ENCODE measurements at regions not wholly inside any gene's neighbourhood (a gene's known extent, or its start where the extent isn't known, plus 50 kb on each side); places are given as distances from the start of the nearest gene placed in this dataset.

- H3K9ac ChIP-seq (ENCODE audit: low read depth, low read length) = no peak overlapping the region
- no peak overlapping the region for H3K4me3 ChIP-seq (ENCODE audit: low read depth in 1 of 2, low read length in 2 of 2)
- peak overlapping the region; percentile 69 for H2AFZ ChIP-seq (ENCODE audit: low read depth, low read length)
- peaks cover 7% of the 10 kb centered on the region for H3K4me1 ChIP-seq (ENCODE audit: insufficient read depth, low read length)
- no peak for TF ChIP-seq EZH2 (IDR thresholded peaks at IDR 0.05; ENCODE audit: borderline replicate concordance, low read depth, low read length, severe bottlenecking)
- no peak for TF ChIP-seq CTCF (IDR thresholded peaks at IDR 0.05; ENCODE audit: borderline replicate concordance, extremely low read depth, low read length, poor library complexity, severe bottlenecking)
- H3K4me2 ChIP-seq (ENCODE audit: insufficient read depth, low read length) = no peak overlapping the region
- H3K27me3 ChIP-seq (ENCODE audit: insufficient read depth, low read length, poor library complexity) = no peaks in the 10 kb centered on the region
- H3K9me3 ChIP-seq (ENCODE audit: insufficient read depth, low read length, severe bottlenecking) = peaks cover 3% of the 10 kb centered on the region
- DNase-seq = no peak
- no peaks in the 10 kb centered on the region for H3K79me2 ChIP-seq (ENCODE audit: insufficient read depth, low read length)
- no peak overlapping the region for H3K27ac ChIP-seq (ENCODE audit: low read length)
- H3K36me3 ChIP-seq (ENCODE audit: insufficient read depth, low read length) = no peaks in the 10 kb centered on the region
- ATAC-seq (ENCODE audit: insufficient read depth, low read depth) = no peak
- no peaks in the 10 kb centered on the region for H4K20me1 ChIP-seq (ENCODE audit: insufficient read depth, low read length)
Observed at GRCh38 chr18:78634061-78634696, 345.4 kb upstream of the SALL3 start.

- TF ChIP-seq CTCF (IDR thresholded peaks at IDR 0.05; ENCODE audit: borderline replicate concordance, extremely low read depth, low read length, poor library complexity, severe bottlenecking) = no peak
- no peak for TF ChIP-seq EZH2 (IDR thresholded peaks at IDR 0.05; ENCODE audit: borderline replicate concordance, low read depth, low read length, severe bottlenecking)
- Histone ChIP-seq H3K4me3 (ENCODE audit: low read depth in 1 of 2, low read length in 2 of 2) (no peak overlapping the region), H3K79me2 (ENCODE audit: insufficient read depth, low read length) (no peaks in the 10 kb centered on the region), H3K9ac (ENCODE audit: low read depth, low read length) (no peak overlapping the region), H3K36me3 (ENCODE audit: insufficient read depth, low read length) (no peaks in the 10 kb centered on the region), H3K4me2 (ENCODE audit: insufficient read depth, low read length) (no peak overlapping the region), H2AFZ (ENCODE audit: low read depth, low read length) (no peak overlapping the region), H3K27me3 (ENCODE audit: insufficient read depth, low read length, poor library complexity) (no peaks in the 10 kb centered on the region), H3K27ac (ENCODE audit: low read length) (no peak overlapping the region), H3K9me3 (ENCODE audit: insufficient read depth, low read length, severe bottlenecking) (peaks cover 3% of the 10 kb centered on the region), H3K4me1 (ENCODE audit: insufficient read depth, low read length) (peaks cover 7% of the 10 kb centered on the region), H4K20me1 (ENCODE audit: insufficient read depth, low read length) (no peaks in the 10 kb centered on the region)
- ATAC-seq (ENCODE audit: insufficient read depth, low read depth) (no peak), DNase-seq (no peak)
Observed at GRCh38 chr18:78635093-78635800, 344.4 kb upstream of the SALL3 start.

- DNase-seq (no peak), ATAC-seq (ENCODE audit: insufficient read depth, low read depth) (no peak)
- no peaks in the 10 kb centered on the region for H3K36me3 ChIP-seq (ENCODE audit: insufficient read depth, low read length)
- no peaks in the 10 kb centered on the region for H3K79me2 ChIP-seq (ENCODE audit: insufficient read depth, low read length)
- peaks cover 7% of the 10 kb centered on the region for H3K4me1 ChIP-seq (ENCODE audit: insufficient read depth, low read length)
- no peak overlapping the region for H3K9ac ChIP-seq (ENCODE audit: low read depth, low read length)
- H3K27me3 ChIP-seq (ENCODE audit: insufficient read depth, low read length, poor library complexity) = no peaks in the 10 kb centered on the region
- no peak overlapping the region for H3K27ac ChIP-seq (ENCODE audit: low read length)
- peaks cover 3% of the 10 kb centered on the region for H3K9me3 ChIP-seq (ENCODE audit: insufficient read depth, low read length, severe bottlenecking)
- TF ChIP-seq CTCF (IDR thresholded peaks at IDR 0.05; ENCODE audit: borderline replicate concordance, extremely low read depth, low read length, poor library complexity, severe bottlenecking) = no peak
- TF ChIP-seq EZH2 (IDR thresholded peaks at IDR 0.05; ENCODE audit: borderline replicate concordance, low read depth, low read length, severe bottlenecking) = no peak
- H3K4me2 ChIP-seq (ENCODE audit: insufficient read depth, low read length) = no peak overlapping the region
- no peaks in the 10 kb centered on the region for H4K20me1 ChIP-seq (ENCODE audit: insufficient read depth, low read length)
- no peak overlapping the region for H3K4me3 ChIP-seq (ENCODE audit: low read depth in 1 of 2, low read length in 2 of 2)
- no peak overlapping the region for H2AFZ ChIP-seq (ENCODE audit: low read depth, low read length)
Observed at GRCh38 chr18:78636260-78636659, 343.4 kb upstream of the SALL3 start.

Measured in DND-41 (cell line).